ENCODE measurements at regions not wholly inside any gene's neighbourhood (a gene's known extent, or its start where the extent isn't known, plus 50 kb on each side); places are given as distances from the start of the nearest gene placed in this dataset.
A peak's percentile ranks its signal among the peaks of the same experiment; 100 is the strongest.

- no peaks in the 10 kb centered on the region for H3K9me3 Mint-ChIP-seq
- no peak overlapping the region for H3K4me3 Mint-ChIP-seq
- peak overlapping the region; percentile 42 for H3K27ac Mint-ChIP-seq
- H3K4me1 Mint-ChIP-seq = peaks cover 13% of the 10 kb centered on the region
- H3K27me3 Mint-ChIP-seq (ENCODE audit: low read depth, poor library complexity) = peaks cover 46% of the 10 kb centered on the region
- TF ChIP-seq, protein P1, sequence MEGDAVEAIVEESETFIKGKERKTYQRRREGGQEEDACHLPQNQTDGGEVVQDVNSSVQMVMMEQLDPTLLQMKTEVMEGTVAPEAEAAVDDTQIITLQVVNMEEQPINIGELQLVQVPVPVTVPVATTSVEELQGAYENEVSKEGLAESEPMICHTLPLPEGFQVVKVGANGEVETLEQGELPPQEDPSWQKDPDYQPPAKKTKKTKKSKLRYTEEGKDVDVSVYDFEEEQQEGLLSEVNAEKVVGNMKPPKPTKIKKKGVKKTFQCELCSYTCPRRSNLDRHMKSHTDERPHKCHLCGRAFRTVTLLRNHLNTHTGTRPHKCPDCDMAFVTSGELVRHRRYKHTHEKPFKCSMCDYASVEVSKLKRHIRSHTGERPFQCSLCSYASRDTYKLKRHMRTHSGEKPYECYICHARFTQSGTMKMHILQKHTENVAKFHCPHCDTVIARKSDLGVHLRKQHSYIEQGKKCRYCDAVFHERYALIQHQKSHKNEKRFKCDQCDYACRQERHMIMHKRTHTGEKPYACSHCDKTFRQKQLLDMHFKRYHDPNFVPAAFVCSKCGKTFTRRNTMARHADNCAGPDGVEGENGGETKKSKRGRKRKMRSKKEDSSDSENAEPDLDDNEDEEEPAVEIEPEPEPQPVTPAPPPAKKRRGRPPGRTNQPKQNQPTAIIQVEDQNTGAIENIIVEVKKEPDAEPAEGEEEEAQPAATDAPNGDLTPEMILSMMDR (IDR thresholded peaks at IDR 0.05) = no peak
- no peaks in the 10 kb centered on the region for H3K36me3 Mint-ChIP-seq (ENCODE audit: low read depth)
- DNase-seq = no peak
These were observed 60.0 kb downstream of the NAV1 start for GRCh38 chr1:201598973-201599372.

DNA sequence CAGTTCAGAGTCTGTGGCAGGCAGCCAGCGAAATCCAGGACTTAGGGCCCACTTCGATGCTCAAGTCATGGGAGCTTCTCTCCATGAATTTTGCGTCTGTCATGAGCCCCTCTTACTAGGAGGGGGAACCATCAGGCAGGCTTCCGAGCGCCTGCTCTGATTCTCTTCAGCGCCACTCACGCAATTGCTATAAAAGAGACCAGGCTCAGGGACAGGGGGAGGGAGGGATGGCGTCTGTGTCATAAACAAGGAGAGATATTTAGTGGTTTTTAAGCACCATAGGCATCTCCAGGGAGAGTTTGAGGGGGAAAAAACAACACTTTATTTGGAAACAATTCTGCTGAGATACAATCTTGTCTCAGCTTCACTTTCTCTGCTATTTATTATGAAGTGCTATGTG, 60.6 kb downstream of the NAV1 start:
- H3K4me1 Mint-ChIP-seq = peaks cover 13% of the 10 kb centered on the region
- DNase-seq = no peak
- peaks cover 49% of the 10 kb centered on the region for H3K27me3 Mint-ChIP-seq (ENCODE audit: low read depth, poor library complexity)
- H3K36me3 Mint-ChIP-seq (ENCODE audit: low read depth) = no peaks in the 10 kb centered on the region
- TF ChIP-seq, protein P1 (IDR thresholded peaks at IDR 0.05) = no peak
- H3K27ac Mint-ChIP-seq = peak overlapping the region; percentile 42
- H3K9me3 Mint-ChIP-seq = no peaks in the 10 kb centered on the region
- no peak overlapping the region for H3K4me3 Mint-ChIP-seq

DNA sequence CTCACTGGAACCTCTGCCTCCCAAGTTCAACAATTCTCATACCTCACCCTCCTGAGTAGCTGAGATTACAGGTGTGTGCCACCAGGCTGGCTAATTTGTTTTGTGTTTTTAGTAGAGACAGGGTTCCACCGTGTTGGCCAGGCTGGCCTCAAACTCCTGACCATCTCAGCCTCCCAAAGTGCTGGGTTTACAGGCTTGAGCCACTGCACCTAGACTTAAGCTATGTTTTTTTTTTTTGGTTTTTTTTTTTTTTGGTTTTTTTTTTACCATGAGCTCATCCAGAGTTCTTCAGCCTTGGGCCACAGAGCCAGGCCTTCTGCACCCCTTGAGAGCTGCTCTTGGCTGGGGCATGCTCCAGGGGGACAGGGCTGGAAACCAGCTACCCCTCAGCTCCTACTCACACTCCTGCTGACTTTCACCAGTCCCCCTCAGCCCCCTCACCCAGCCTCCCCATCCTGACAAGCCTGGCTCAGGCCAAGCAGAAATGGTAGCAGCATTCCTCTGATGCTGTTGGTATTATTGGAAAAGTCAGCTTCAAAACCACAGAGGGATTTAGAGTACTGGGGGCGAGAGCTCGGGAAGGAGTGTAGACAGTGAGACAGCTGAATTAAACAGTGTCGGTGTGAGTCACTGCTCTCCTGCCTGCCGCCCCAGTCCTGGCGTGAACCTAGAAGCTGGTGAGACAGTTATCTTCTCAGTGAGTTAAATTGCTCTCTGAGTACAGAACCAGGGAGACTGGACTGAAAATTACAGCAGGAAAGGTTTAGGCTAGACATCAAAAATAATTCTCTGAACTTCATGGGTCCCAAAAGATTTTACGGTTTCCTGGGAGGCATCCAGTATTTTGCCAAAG, 63.7 kb downstream of the NAV1 start:
- Mint-ChIP-seq H3K9me3 (no peaks in the 10 kb centered on the region), H3K36me3 (ENCODE audit: low read depth) (no peaks in the 10 kb centered on the region), H3K4me3 (no peak overlapping the region), H3K27me3 (ENCODE audit: low read depth, poor library complexity) (peaks cover 53% of the 10 kb centered on the region), H3K4me1 (peaks cover 13% of the 10 kb centered on the region), H3K27ac (peak overlapping the region; percentile 36)
- TF ChIP-seq, protein P1 (IDR thresholded peaks at IDR 0.05) = no peak
- no peak for DNase-seq

GRCh38 chr1:201603613-201604232, 64.8 kb downstream of the NAV1 start:
- H3K9me3 Mint-ChIP-seq = no peaks in the 10 kb centered on the region
- peaks cover 13% of the 10 kb centered on the region for H3K4me1 Mint-ChIP-seq
- H3K4me3 Mint-ChIP-seq = no peak overlapping the region
- H3K27ac Mint-ChIP-seq = no peak overlapping the region
- DNase-seq = no peak
- peaks cover 60% of the 10 kb centered on the region for H3K27me3 Mint-ChIP-seq (ENCODE audit: low read depth, poor library complexity)
- H3K36me3 Mint-ChIP-seq (ENCODE audit: low read depth) = no peaks in the 10 kb centered on the region
- TF ChIP-seq, protein P1 (IDR thresholded peaks at IDR 0.05) = no peak

GRCh38 chr1:201605385-201606010, 66.6 kb downstream of the NAV1 start:
- no peaks in the 10 kb centered on the region for H3K4me1 Mint-ChIP-seq
- no peak overlapping the region for H3K4me3 Mint-ChIP-seq
- H3K27me3 Mint-ChIP-seq (ENCODE audit: low read depth, poor library complexity) = peaks cover 62% of the 10 kb centered on the region
- no peaks in the 10 kb centered on the region for H3K36me3 Mint-ChIP-seq (ENCODE audit: low read depth)
- no peak for DNase-seq
- H3K9me3 Mint-ChIP-seq = no peaks in the 10 kb centered on the region
- TF ChIP-seq, protein P1 (IDR thresholded peaks at IDR 0.05) = no peak
- no peak overlapping the region for H3K27ac Mint-ChIP-seq

All from nephron progenitor cell (in vitro differentiated cells).